MCF 10A (cell line): ENCODE measurements at regions not wholly inside any gene's neighbourhood (a gene's known extent, or its start where the extent isn't known, plus 50 kb on each side); places are given as distances from the start of the nearest gene placed in this dataset.
"Not testable (repeated sequence)": the region's sequence is repeated elsewhere in the genome, so short reads cannot be mapped to it uniquely, and the experiment has no call there.

Experiments used
- BruUV-seq: library from RNA; stranded (reverse); fragments of 400-500 nt; replicated peaks from 2 replicates; lab custom pipeline; 2021; lab: Mats Ljungman, UMichigan
- CTCF ChIA-PET: fragments of 300-600 bp; sonication (Branson Sonifier 250); formaldehyde crosslinking; extraction: SDS; loops from one replicate; lab custom pipeline; 2021; ENCODE audit warnings: antibody characterized with exemption, inconsistent platforms; lab: Yijun Ruan, JAX
- POLR2A ChIA-PET: fragments of 300-600, 350-650 bp; sonication (Branson Sonifier 250); formaldehyde crosslinking; extraction: SDS; loops from one replicate; lab custom pipeline; 2020; ENCODE audit warnings: antibody characterized with exemption, inconsistent platforms; lab: Yijun Ruan, JAX
- DNase-seq: peaks from one replicate; pipeline ENCODE4 v3.0.0-alpha.2; 2018; ENCODE audit not compliant: unreplicated experiment
- H3K27ac Mint-ChIP-seq: one replicate; pipeline ENCODE4 v1.8.0; 2022; ENCODE audit warnings: mild to moderate bottlenecking, low read depth, mixed read lengths; ENCODE audit not compliant: unreplicated experiment
- H3K27me3 Mint-ChIP-seq: one replicate; pipeline ENCODE4 v1.8.0; 2022; ENCODE audit warnings: mixed read lengths; ENCODE audit not compliant: insufficient read depth, unreplicated experiment
- H3K36me3 Mint-ChIP-seq: one replicate; pipeline ENCODE4 v1.8.0; 2022; ENCODE audit warnings: mild to moderate bottlenecking, moderate library complexity, mixed read lengths; ENCODE audit not compliant: insufficient read depth, unreplicated experiment
- H3K4me1 Mint-ChIP-seq: one replicate; pipeline ENCODE4 v1.8.0; 2022; ENCODE audit warnings: mixed read lengths; ENCODE audit not compliant: insufficient read depth, unreplicated experiment
- H3K4me3 Mint-ChIP-seq: one replicate; pipeline ENCODE4 v1.8.0; 2022; ENCODE audit warnings: mild to moderate bottlenecking, moderate library complexity, mixed read lengths; ENCODE audit not compliant: unreplicated experiment
- H3K9me3 Mint-ChIP-seq: one replicate; pipeline ENCODE4 v1.8.0; 2022; ENCODE audit warnings: mixed read lengths; ENCODE audit not compliant: unreplicated experiment
- intact Hi-C: fragments of 100-400 bp; cut with micrococcal nuclease; formaldehyde crosslinking; loops from 2 replicates; pipeline ENCODE4 v1.14.1; 2022
- TF ChIP-seq, protein P1 (sequence below): fragments of 200-600 bp; IDR thresholded peaks from one replicate; pipeline ENCODE4 v1.8.0; 2022; ENCODE audit warnings: antibody characterized with exemption, mild to moderate bottlenecking; ENCODE audit not compliant: unreplicated experiment

DNA sequence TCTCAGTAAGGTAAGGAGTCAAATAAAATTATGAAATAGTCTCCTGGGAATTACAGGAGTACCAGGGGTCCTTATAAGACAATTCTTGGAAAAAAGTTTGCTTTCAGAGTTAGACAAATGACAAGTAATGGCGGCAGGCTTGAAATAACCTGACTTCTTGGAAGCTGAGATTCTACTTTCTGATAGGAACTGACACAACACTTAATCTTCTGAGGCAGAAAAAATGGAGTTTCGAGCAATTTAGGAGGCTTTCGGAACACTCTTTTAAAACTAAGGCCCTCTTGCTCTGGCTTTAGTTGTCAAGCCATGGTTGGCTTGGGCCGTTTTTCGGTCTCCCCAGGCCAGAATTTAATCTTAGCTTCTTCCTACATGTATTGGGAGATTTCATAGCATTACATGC is 260.0 kb downstream of the GATA3 start:
- CTCF ChIA-PET = interaction anchor here (0.7 kb wide), 1 partner anchor 228 kb away, joined by 3 read pairs; no protein-coding TSS in a partner anchor
- no peaks in the 10 kb centered on the region for H3K36me3 Mint-ChIP-seq
- no peaks in the 10 kb centered on the region for H3K27me3 Mint-ChIP-seq
- H3K27ac Mint-ChIP-seq = no peak overlapping the region
- no peak for DNase-seq
- no peaks in the 10 kb centered on the region for H3K4me1 Mint-ChIP-seq
- POLR2A ChIA-PET = no interaction called here
- TF ChIP-seq, protein P1, sequence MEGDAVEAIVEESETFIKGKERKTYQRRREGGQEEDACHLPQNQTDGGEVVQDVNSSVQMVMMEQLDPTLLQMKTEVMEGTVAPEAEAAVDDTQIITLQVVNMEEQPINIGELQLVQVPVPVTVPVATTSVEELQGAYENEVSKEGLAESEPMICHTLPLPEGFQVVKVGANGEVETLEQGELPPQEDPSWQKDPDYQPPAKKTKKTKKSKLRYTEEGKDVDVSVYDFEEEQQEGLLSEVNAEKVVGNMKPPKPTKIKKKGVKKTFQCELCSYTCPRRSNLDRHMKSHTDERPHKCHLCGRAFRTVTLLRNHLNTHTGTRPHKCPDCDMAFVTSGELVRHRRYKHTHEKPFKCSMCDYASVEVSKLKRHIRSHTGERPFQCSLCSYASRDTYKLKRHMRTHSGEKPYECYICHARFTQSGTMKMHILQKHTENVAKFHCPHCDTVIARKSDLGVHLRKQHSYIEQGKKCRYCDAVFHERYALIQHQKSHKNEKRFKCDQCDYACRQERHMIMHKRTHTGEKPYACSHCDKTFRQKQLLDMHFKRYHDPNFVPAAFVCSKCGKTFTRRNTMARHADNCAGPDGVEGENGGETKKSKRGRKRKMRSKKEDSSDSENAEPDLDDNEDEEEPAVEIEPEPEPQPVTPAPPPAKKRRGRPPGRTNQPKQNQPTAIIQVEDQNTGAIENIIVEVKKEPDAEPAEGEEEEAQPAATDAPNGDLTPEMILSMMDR = no peak
- no TSS peak for BruUV-seq
- no peak overlapping the region for H3K4me3 Mint-ChIP-seq
- intact Hi-C loops = no loop called here
- H3K9me3 Mint-ChIP-seq = no peaks in the 10 kb centered on the region

DNA sequence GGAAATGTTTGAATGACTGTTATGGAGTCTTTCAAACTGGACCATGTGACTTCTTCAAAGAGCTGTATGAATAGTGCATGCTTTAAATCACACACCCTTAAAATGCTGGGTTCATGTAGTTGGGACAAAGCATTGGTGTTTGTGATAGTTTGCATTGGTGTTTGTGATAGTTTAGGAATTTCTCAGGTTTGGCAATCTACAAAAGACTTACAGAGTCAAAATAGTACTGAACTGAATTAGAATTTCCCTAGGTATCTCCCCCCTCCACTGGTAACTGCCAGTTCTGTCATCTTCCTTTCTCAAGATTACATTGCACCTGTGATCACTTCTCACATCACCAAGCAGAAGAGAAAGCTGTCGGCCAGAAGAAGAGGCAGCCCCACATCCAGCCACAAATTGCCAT is 261.1 kb downstream of the GATA3 start:
- ChIA-PET POLR2A (no interaction called here), CTCF (no interaction called here)
- Mint-ChIP-seq H3K4me3 (no peak overlapping the region), H3K27ac (no peak overlapping the region), H3K4me1 (no peaks in the 10 kb centered on the region), H3K9me3 (no peaks in the 10 kb centered on the region), H3K36me3 (no peaks in the 10 kb centered on the region), H3K27me3 (no peaks in the 10 kb centered on the region)
- intact Hi-C loops = no loop called here
- DNase-seq = no peak
- no TSS peak for BruUV-seq
- TF ChIP-seq, protein P1 = no peak

DNA sequence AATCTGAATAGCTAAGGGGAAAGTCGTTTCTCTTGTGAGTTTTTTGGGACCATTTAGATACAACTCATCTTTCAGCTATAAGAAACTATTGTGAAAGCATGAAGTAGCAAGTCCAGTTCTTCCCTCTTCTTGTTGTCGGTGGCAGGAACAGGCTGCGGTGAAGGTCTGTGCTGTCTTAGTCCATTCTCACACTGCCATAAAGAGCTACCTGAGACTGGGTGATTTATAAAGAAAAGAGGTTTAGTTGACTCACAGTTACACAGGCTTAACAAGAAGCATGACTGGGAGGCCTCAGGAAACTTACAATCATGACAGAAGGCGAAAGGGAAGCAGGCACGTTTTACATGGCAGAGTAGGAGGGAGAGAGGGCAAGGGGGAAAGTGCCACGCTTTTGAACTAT is 261.8 kb downstream of the GATA3 start:
- Mint-ChIP-seq H3K27me3 (no peaks in the 10 kb centered on the region), H3K4me3 (no peak overlapping the region)

DNA sequence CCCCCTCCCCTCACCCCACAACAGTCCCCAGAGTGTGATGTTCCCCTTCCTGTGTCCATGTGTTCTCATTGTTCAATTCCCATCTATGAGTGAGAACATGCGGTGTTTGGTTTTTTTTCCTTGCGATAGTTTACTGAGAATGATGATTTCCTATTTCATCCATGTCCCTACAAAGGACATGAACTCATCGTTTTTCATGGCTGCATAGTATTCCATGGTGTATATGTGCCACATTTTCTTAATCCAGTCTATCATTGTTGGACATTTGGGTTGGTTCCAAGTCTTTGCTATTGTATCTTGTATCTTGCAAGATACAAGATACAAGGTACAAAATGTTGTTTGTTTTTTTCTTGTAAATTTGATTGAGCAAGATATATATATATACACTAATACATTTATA is 263.9 kb downstream of the GATA3 start:
- ChIA-PET POLR2A (interaction anchor here (0.9 to 1.0 kb wide), 2 partner anchors 9 to 19 kb away, joined by 3 to 5 read pairs; no protein-coding TSS in a partner anchor), CTCF (interaction anchor here (0.6 to 1.1 kb wide), 2 partner anchors 160 to 774 kb away, joined by 3 to 7 read pairs; no protein-coding TSS in a partner anchor)
- H3K27ac Mint-ChIP-seq, H3K9me3 Mint-ChIP-seq, H3K27me3 Mint-ChIP-seq, DNase-seq, H3K4me1 Mint-ChIP-seq, intact Hi-C loops, H3K4me3 Mint-ChIP-seq, H3K36me3 Mint-ChIP-seq, BruUV-seq: not testable (repeated sequence)

More for the DNA sequence above, 261.8 kb downstream of the GATA3 start:
- no TSS peak for BruUV-seq
- TF ChIP-seq, protein P1 = no peak
- Mint-ChIP-seq H3K27ac (no peak overlapping the region), H3K36me3 (no peaks in the 10 kb centered on the region), H3K9me3 (no peaks in the 10 kb centered on the region), H3K4me1 (no peaks in the 10 kb centered on the region)
- POLR2A ChIA-PET = interaction anchor here (0.5 kb wide), 2 partner anchors 119 to 255 kb away, joined by 3 to 4 read pairs; no protein-coding TSS in a partner anchor
- intact Hi-C loops = no loop called here
- no peak for DNase-seq
- CTCF ChIA-PET = no interaction called here
